HEK293 (cell line): ENCODE measurements at regions not wholly inside any gene's neighbourhood (a gene's known extent, or its start where the extent isn't known, plus 50 kb on each side); places are given as distances from the start of the nearest gene placed in this dataset.

Experiments used
- CTCF ChIA-PET: fragments of 350-600 bp; formaldehyde crosslinking; extraction: SDS; loops from one replicate; lab custom pipeline; 2021; ENCODE audit warnings: antibody characterized with exemption; lab: Yijun Ruan, JAX
- POLR2A ChIA-PET: fragments of 300-600 bp; formaldehyde crosslinking; extraction: SDS; loops from one replicate; lab custom pipeline; 2020; ENCODE audit warnings: antibody characterized with exemption, inconsistent platforms; lab: Yijun Ruan, JAX
- H3K27ac ChIP-seq: fragments of 200-500 bp; sonication (Bioruptor generic); 2 replicates; pipeline ENCODE4 v1.5.1; 2014; ENCODE audit warnings: low read depth, low read length, control low read depth, inconsistent platforms; ENCODE audit errors: extremely low read depth
- H3K36me3 ChIP-seq, 2 experiments: fragments of 200-500 bp in 1 of 2; sonication (Bioruptor generic) in 1 of 2; 1 replicate in 1 of 2; 2 replicates in 1 of 2; pipeline ENCODE4 v1.5.1; 2014 to 2017; ENCODE audit warnings: inconsistent platforms in 2 of 2, low read length in 2 of 2; ENCODE audit not compliant: control insufficient read depth in 2 of 2, insufficient read depth in 1 of 2
- H3K4me1 ChIP-seq: fragments of 200-500 bp; sonication (Bioruptor generic); 2 replicates; pipeline ENCODE4 v1.5.1; 2014; ENCODE audit warnings: mild to moderate bottlenecking, low read length, inconsistent platforms; ENCODE audit not compliant: control insufficient read depth, insufficient read depth
- H3K4me3 ChIP-seq: 2 replicates; pipeline ENCODE4 v1.5.1; 2011; ENCODE audit warnings: low read depth, mild to moderate bottlenecking, control low read depth, low read length, moderate library complexity
- H3K9me3 ChIP-seq: fragments of 200-500 bp; sonication (Bioruptor generic); 2 replicates; pipeline ENCODE4 v1.5.1; 2014; ENCODE audit warnings: low read depth, low read length, inconsistent platforms; ENCODE audit not compliant: control insufficient read depth, insufficient read depth
- BCL11B ChIP-seq: fragments of 450-650 bp; formaldehyde crosslinking; IDR thresholded peaks from 2 replicates; pipeline ENCODE4 v1.5.1; 2016; ENCODE audit warnings: low read depth, missing biosample characterization, missing genetic modification characterization
- EGR2 ChIP-seq: fragments of 450-650 bp; formaldehyde crosslinking; IDR thresholded peaks from 2 replicates; pipeline ENCODE4 v1.5.1; 2016; ENCODE audit warnings: low read depth, missing biosample characterization, missing genetic modification characterization
- FEZF1 ChIP-seq: fragments of 450-650 bp; formaldehyde crosslinking; IDR thresholded peaks from 2 replicates; pipeline ENCODE4 v1.5.1; 2016; ENCODE audit warnings: missing biosample characterization, missing genetic modification characterization
- GLIS1 ChIP-seq: fragments of 450-650 bp; formaldehyde crosslinking; IDR thresholded peaks from 2 replicates; pipeline ENCODE4 v1.5.1; 2016; ENCODE audit warnings: missing biosample characterization, missing genetic modification characterization
- OVOL3 ChIP-seq: fragments of 450-650 bp; formaldehyde crosslinking; IDR thresholded peaks from 2 replicates; pipeline ENCODE4 v1.5.1; 2016; ENCODE audit warnings: missing biosample characterization, missing genetic modification characterization
- SALL2 ChIP-seq: fragments of 450-650 bp; formaldehyde crosslinking; IDR thresholded peaks from 2 replicates; pipeline ENCODE4 v1.5.0; 2017; ENCODE audit warnings: missing biosample characterization, mild to moderate bottlenecking, missing genetic modification characterization, borderline replicate concordance
- TRIM28 ChIP-seq: IDR thresholded peaks from 2 replicates; pipeline ENCODE4 v1.6.1; 2011; ENCODE audit warnings: low read length, control low read depth, borderline replicate concordance
- ZFP69B ChIP-seq: fragments of 450-650 bp; formaldehyde crosslinking; IDR thresholded peaks from 2 replicates; pipeline ENCODE4 v1.5.1; 2016; ENCODE audit warnings: missing biosample characterization, missing genetic modification characterization
- ZNF211 ChIP-seq: fragments of 450-650 bp; formaldehyde crosslinking; IDR thresholded peaks from 2 replicates; pipeline ENCODE4 v1.5.1; 2016; ENCODE audit warnings: low read depth, missing biosample characterization, missing genetic modification characterization
- ZNF280C ChIP-seq: fragments of 450-650 bp; formaldehyde crosslinking; IDR thresholded peaks from 2 replicates; pipeline ENCODE4 v1.5.1; 2016; ENCODE audit warnings: missing biosample characterization, missing genetic modification characterization
- ZNF311 ChIP-seq: fragments of 450-650 bp; formaldehyde crosslinking; IDR thresholded peaks from 2 replicates; pipeline ENCODE4 v1.5.1; 2017; ENCODE audit warnings: missing biosample characterization, missing genetic modification characterization, borderline replicate concordance
- ZNF354C ChIP-seq: fragments of 450-650 bp; formaldehyde crosslinking; IDR thresholded peaks from 2 replicates; pipeline ENCODE4 v1.5.1; 2016; ENCODE audit warnings: missing biosample characterization, missing genetic modification characterization, low read depth, borderline replicate concordance
- ZNF366 ChIP-seq: fragments of 450-650 bp; formaldehyde crosslinking; conservative IDR thresholded peaks from 2 replicates; pipeline ENCODE4 v1.5.1; 2016; ENCODE audit warnings: missing biosample characterization, missing genetic modification characterization
- TF ChIP-seq, protein P1 (sequence below): fragments of 450-650 bp; formaldehyde crosslinking; IDR thresholded peaks from 2 replicates; pipeline ENCODE4 v1.5.1; 2016; ENCODE audit warnings: missing biosample characterization, missing genetic modification characterization
- TF ChIP-seq, protein P2 (sequence below): fragments of 450-650 bp; formaldehyde crosslinking; IDR thresholded peaks from 2 replicates; pipeline ENCODE4 v1.5.1; 2016; ENCODE audit warnings: missing biosample characterization, missing genetic modification characterization
- TF ChIP-seq, protein P3 (sequence below): fragments of 450-650 bp; formaldehyde crosslinking; IDR thresholded peaks from 2 replicates; pipeline ENCODE4 v1.5.1; 2016; ENCODE audit warnings: missing biosample characterization, missing genetic modification characterization

DNA sequence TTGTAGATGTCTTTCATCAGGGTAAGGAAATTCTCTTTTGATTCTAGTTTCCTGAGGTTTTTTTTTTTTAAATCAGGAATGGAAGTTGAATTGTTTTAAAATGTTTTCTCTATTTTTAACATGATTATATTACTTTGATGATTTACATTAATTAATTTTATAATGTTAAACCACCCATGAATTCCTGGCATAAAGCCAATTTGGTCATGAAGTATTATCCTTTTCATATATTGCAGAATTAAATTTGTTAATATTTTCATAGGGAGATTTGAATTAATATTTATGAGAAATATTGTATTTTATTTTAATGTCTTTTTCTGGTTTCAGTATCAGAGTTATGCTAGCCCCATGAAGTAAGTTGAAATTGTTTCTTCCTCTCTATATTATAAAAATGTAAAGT is 144.6 kb downstream of the MAIP1 start:
- Histone ChIP-seq H3K4me1 (no peaks in the 10 kb centered on the region), H3K4me3 (no peak overlapping the region)
- CTCF ChIA-PET, result interaction anchor here (0.7 kb wide), 1 partner anchor 703 kb away, joined by 3 read pairs; no protein-coding TSS in a partner anchor
- TF ChIP-seq ZNF354C (tag by site-specific recombination), result no peak
- TF ChIP-seq, protein P1, sequence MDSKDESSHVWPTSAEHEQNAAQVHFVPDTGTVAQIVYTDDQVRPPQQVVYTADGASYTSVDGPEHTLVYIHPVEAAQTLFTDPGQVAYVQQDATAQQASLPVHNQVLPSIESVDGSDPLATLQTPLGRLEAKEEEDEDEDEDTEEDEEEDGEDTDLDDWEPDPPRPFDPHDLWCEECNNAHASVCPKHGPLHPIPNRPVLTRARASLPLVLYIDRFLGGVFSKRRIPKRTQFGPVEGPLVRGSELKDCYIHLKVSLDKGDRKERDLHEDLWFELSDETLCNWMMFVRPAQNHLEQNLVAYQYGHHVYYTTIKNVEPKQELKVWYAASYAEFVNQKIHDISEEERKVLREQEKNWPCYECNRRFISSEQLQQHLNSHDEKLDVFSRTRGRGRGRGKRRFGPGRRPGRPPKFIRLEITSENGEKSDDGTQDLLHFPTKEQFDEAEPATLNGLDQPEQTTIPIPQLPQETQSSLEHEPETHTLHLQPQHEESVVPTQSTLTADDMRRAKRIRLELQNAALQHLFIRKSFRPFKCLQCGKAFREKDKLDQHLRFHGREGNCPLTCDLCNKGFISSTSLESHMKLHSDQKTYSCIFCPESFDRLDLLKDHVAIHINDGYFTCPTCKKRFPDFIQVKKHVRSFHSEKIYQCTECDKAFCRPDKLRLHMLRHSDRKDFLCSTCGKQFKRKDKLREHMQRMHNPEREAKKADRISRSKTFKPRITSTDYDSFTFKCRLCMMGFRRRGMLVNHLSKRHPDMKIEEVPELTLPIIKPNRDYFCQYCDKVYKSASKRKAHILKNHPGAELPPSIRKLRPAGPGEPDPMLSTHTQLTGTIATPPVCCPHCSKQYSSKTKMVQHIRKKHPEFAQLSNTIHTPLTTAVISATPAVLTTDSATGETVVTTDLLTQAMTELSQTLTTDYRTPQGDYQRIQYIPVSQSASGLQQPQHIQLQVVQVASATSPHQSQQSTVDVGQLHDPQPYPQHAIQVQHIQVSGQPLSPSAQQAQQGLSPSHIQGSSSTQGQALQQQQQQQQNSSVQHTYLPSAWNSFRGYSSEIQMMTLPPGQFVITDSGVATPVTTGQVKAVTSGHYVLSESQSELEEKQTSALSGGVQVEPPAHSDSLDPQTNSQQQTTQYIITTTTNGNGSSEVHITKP (tag by site-specific recombination), result no peak
- TF ChIP-seq, all 188 proteins: peak for 0
- Histone ChIP-seq H3K9me3 (no peaks in the 10 kb centered on the region), H3K36me3 (no peaks in the 10 kb centered on the region), H3K27ac (no peak overlapping the region)
- POLR2A ChIA-PET, result no interaction called here

DNA sequence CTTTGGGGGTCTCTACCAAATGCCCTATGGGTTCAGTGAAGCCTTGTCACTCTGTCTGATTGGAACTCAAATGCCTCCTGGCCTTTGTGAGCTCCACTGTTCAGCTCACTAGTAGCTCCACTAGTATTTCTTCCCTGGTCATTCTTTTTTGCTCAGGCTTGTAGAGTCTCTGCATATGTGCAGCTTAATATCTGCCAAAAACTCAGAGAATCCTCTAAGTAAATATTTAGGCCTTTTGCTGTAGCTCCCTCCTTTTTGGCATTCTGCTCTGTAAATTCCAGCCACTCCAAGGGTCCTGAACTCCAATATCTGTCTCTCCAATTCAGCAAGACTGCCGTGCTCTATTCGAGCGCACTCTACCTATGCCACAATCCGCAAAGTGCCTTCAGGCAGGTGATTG is 146.5 kb downstream of the MAIP1 start:
- H3K36me3 ChIP-seq, result no peaks in the 10 kb centered on the region
- no peaks in the 10 kb centered on the region for H3K4me1 ChIP-seq
- no peaks in the 10 kb centered on the region for H3K9me3 ChIP-seq
- TF ChIP-seq, protein P1 (tag by site-specific recombination), result no peak
- TF ChIP-seq GLIS1, result no peak
- no peak for TF ChIP-seq FEZF1
- no peak for TF ChIP-seq ZNF211
- CTCF ChIA-PET, result interaction anchor here (0.5 to 0.9 kb wide), 2 partner anchors 116 to 362 kb away, joined by 3 read pairs; no protein-coding TSS in a partner anchor
- POLR2A ChIA-PET, result interaction anchor here (0.6 kb wide), 1 partner anchor 729 kb away, joined by 3 read pairs; no protein-coding TSS in a partner anchor
- H3K27ac ChIP-seq, result no peak overlapping the region
- H3K4me3 ChIP-seq, result no peak overlapping the region

- Histone ChIP-seq H3K4me1 (no peaks in the 10 kb centered on the region), H3K9me3 (no peaks in the 10 kb centered on the region), H3K27ac (no peak overlapping the region), H3K36me3 (no peaks in the 10 kb centered on the region), H3K4me3 (no peak overlapping the region)
- TF ChIP-seq, protein P2, sequence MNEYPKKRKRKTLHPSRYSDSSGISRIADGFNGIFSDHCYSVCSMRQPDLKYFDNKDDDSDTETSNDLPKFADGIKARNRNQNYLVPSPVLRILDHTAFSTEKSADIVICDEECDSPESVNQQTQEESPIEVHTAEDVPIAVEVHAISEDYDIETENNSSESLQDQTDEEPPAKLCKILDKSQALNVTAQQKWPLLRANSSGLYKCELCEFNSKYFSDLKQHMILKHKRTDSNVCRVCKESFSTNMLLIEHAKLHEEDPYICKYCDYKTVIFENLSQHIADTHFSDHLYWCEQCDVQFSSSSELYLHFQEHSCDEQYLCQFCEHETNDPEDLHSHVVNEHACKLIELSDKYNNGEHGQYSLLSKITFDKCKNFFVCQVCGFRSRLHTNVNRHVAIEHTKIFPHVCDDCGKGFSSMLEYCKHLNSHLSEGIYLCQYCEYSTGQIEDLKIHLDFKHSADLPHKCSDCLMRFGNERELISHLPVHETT (tag by site-specific recombination), result no peak
- TF ChIP-seq, protein P3, sequence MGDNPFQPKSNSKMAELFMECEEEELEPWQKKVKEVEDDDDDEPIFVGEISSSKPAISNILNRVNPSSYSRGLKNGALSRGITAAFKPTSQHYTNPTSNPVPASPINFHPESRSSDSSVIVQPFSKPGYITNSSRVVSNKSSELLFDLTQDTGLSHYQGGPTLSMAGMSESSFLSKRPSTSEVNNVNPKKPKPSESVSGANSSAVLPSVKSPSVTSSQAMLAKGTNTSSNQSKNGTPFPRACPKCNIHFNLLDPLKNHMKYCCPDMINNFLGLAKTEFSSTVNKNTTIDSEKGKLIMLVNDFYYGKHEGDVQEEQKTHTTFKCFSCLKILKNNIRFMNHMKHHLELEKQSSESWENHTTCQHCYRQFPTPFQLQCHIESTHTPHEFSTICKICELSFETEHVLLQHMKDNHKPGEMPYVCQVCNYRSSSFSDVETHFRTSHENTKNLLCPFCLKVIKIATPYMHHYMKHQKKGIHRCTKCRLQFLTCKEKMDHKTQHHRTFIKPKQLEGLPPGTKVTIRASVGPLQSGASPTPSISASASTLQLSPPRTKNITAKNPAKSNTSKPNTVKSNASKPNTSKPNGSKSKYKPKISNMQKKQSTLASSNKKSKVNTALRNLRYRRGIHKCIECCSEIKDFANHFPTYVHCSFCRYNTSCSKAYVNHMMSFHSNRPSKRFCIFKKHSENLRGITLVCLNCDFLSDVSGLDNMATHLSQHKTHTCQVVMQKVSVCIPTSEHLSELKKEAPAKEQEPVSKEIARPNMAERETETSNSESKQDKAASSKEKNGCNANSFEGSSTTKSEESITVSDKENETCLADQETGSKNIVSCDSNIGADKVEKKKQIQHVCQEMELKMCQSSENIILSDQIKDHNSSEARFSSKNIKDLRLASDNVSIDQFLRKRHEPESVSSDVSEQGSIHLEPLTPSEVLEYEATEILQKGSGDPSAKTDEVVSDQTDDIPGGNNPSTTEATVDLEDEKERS (tag by site-specific recombination), result no peak
- no peak for TF ChIP-seq BCL11B (tag by site-specific recombination)
- TF ChIP-seq ZNF311 (tag by site-specific recombination), result no peak
- TF ChIP-seq ZNF280C, result no peak
- TF ChIP-seq TRIM28, result no peak
- no peak for TF ChIP-seq ZNF366
- no peak for TF ChIP-seq ZFP69B (tag by site-specific recombination)
- TF ChIP-seq EGR2 (tag by site-specific recombination), result no peak
- TF ChIP-seq SALL2 (tag by site-specific recombination), result no peak
- TF ChIP-seq OVOL3 (tag by site-specific recombination), result no peak
- ChIA-PET CTCF (no interaction called here), POLR2A (no interaction called here)
These were observed 147.6 kb downstream of the MAIP1 start for GRCh38 chr2:200102971-200103370.
